Islet precursor cell (in vitro differentiated cells): ENCODE measurements at regions not wholly inside any gene's neighbourhood (a gene's known extent, or its start where the extent isn't known, plus 50 kb on each side); places are given as distances from the start of the nearest gene placed in this dataset.
"Not testable (repeated sequence)": the region's sequence is repeated elsewhere in the genome, so short reads cannot be mapped to it uniquely, and the experiment has no call there.

Experiments
- DNase-seq: peaks from one replicate; pipeline ENCODE4 v3.0.0-alpha.2; 2018

DNA sequence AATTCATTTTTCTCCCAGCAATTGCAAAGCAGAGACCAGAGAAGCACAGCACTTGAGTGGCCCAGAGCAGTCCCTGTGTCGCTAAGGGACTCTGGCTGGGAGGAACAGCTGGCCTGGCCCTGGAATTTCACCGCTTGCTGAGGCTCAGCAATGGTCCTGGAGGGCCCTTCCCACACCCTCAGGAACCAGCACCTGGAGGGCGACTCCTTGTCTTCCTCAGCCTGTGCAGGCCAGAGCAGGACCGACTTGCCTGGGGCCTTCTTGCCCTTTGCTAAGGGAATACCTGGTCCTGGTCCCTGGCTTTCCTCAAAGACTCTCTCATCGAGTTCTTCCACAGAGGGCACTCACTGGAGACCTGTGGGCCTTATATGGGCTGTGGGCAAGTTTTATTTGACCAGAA, 294.6 kb downstream of the RPLP1 start:
- no peak for DNase-seq

DNA sequence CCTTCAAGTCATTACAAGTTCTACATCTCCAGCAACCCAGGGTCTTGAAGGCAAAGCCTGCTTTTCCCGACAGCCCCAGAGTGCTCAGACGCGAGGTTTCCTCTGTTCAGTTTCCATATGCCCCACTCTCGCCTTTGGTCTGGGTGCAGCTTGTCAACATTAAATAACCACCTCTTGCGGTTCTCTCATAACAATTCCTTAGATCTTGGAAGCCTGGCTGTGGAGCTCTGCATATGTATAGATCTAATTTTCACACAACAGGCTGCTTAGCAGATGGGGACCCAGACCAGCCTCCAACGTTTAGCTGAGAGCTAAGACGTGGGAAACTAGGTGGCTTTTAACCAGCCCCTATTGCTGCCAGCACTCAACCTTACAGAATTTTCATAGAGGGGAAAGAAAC, 295.5 kb downstream of the RPLP1 start:
- no peak for DNase-seq

DNA sequence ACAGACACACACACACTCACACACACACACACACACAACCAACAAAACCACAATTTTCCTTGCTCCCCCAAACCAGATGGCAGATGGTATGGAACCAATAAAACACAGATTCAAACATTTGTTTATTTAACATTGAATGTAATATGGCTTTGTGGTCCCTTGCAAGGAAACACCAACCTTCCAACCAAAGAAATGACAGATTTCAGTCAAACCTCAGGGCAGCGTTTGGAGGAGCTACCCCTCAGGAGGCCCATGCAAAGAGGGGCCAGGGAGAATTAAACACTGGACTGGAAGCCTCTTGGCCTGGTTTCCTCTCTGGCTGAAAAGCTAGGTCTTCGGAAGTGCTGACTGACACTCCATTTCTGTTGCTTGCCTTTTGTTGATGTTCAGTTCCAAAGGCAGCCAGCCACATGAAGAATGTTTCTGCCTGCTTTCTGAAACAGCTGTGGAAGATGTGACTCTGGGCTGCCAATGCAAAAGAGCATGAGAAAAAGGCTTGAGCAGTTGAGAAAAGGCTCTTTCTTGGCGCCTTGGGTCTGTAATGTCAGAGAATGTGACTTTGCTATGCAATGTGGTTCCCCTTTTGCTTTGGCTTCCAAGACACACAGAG, 296.1 kb downstream of the RPLP1 start:
- no peak for DNase-seq

DNA sequence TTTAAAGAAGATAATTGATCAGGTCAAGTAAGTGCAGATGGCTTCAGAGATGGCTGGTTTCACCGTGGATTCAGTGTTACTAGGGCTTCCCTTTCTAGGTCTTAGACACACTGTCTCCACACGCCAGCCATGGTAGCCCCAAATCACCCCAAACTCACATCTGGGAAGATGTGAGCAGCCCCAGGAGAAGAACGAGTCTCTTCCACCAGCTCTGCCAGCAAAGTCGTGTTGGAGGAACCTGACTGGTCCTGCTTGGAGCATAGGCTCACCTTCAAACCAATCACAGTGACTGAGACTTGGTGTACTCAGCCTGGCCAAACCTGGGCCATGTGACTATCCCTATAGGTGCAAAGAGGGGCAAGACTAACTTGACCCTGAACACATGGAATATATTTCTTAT, 296.7 kb downstream of the RPLP1 start:
- no peak for DNase-seq

DNA sequence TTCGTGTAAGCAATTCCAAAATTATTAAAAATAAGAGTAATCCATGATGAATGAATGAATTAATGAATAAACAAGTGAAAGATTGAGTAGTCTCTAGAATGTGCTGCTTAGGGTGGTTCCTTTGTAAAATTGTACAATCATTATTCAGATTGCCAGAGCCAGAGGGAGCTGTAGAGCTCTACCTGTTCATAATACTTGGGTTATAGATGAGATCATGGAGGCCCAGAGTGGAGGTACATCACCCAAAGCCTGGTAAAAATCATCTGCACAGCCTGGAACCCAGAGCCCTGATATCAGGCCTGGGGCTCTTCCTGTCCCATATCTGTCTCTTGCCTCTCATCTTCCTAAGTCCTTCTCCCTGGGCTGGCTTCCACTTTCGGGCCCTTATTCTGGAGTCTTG, 297.2 kb downstream of the RPLP1 start:
- DNase-seq = no peak

DNA sequence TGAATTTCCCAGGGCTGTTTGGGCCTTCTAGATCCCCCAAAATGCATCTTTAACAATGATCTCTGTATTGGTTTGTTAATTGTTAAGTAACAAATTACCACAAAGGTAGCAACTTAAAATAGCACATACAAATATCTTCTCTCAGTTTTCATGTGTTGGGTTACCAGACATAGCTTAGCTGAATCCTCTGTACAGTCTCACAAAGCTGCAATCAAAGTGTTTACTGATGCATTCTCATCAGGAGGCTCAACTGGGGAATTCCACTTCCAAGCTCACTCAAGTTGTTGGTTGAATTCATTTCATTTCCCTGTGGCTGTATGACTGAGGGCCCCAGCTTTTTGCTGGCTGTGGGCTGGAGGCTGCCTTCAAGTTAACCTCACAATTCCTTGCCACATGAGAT, 297.6 kb downstream of the RPLP1 start:
- DNase-seq = no peak

DNA sequence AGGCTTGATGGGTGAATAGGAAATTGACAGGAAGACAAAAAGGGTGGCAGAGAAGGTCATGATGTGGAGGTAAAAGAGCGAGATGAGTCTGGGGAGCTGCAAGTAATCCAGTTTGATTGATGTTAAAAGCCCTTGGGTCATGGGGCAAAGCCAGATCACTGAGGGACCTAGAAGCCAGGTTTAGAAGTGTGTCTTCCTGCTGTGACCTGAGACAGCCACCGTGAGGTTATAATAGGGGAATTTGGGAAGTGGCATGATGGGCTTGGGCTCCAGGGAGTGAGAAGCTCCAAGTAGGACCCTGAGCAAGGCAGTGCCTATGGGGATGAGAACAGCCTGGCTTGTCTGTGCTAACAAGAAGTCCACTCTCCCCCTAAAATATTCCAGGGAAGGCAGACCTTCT, 298.5 kb downstream of the RPLP1 start:
- no peak for DNase-seq

DNA sequence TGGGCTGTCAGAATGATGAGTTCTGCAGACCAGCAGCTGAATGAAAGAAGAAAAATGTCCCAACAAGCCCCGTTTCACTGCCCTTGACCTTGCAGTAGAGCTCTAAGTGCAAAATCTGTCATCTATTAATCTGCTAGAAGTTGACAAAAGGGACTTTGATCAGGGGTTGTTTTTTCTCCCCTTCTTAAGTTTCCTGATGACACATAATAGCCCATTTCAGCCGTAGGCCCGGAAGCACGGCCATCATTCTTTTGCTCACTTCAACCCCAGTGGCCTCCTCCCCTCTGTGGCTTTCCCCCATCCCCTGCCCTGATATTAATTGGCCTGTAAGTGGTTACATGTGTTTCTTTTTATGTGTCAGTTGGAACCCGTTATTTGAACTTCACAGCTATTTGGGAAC, 298.9 kb downstream of the RPLP1 start:
- no peak for DNase-seq

DNA sequence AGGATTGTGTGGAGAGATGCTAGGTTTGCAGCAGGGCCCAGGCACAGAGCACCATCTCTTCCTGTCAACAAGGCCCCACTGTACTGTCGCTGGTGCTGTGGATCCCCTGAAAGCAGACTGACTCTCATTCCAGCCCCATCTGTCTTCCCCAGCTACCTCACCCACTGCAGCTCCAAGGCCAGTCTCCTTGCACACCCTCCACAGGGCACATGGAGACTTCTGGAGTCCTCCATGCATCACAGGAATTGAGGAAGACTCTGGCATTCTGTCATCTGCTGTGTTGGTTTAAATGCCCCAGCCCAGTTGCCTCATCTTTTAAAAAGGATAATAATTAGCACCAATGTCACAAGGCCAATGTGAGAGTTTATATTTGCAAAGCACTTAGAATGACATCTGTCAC, 301.2 kb downstream of the RPLP1 start:
- no peak for DNase-seq

DNA sequence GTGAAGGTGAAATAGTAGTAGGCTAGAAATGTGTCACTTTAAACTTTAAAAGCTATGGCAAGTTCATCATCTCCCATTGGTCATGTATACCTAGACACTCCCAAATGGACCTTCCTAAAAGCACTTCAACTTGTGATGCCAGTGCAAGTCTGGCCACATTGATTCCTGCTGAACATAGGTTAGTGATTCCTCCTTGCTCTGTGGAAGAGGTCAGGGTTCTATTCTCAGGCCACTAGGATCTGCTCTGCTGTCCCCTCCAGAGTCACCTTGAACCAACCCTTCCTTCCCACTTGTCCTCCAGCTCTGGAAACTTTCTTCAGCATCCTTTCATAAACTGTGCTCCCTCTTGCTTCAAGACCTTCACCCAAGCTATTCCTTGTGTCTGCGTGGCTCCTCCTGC, 301.7 kb downstream of the RPLP1 start:
- DNase-seq = no peak

DNA sequence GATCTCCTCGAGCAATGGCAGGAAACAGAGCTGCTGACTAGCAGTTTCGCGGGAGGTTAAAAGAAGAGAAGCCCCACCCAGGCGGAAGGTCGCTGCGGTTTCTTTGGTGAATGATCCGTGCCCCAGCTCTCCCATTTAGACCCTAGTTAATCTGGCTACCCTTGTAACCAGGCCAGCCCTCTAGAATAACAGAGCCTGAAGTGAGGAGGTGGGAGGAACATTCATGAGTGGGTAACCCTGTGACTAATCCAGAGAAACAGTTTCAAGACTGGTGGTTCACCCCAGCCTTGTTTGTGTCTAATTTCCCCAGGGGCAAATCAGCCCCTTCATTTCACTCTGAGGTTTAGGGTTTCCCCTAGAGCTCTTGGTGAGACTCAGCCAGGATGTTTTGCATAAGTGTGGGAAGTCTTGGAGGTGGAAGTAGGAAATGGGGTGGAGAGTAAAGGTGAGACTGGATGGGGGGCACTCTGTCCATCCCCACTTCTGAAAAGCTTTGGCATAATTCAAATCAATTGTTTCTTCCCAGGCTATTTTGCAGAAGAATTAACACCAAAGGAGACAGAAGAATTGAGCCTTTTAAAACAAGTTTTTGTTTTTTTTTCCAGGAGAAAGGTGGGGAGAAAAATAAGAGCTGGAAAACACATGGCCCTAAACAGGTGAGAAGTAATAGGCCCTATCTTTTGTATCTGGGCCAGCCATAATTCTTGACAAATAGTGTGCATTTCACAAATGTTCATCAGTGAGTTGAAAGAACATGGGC, 303.1 kb downstream of the RPLP1 start:
- peak; percentile 67 for DNase-seq

DNA sequence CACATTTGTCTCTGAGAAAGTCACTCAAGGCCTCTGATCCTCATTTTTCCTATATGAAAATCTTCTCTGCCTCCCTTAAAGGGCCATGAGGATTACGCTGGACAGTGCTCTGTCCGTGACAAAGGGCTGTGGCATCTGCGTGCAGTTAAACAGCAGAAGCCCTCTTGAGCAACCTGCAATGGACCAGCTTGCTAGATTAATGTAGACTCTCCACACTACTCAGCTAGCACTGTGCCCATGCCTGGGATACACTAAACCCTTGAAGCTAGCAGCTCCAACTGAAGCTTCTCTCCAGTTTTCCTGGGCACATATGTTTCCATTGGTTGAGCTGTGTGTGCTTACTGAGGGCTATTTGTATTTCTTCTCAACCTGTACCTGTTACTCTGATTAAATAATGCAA, 303.8 kb downstream of the RPLP1 start:
- DNase-seq = no peak

DNA sequence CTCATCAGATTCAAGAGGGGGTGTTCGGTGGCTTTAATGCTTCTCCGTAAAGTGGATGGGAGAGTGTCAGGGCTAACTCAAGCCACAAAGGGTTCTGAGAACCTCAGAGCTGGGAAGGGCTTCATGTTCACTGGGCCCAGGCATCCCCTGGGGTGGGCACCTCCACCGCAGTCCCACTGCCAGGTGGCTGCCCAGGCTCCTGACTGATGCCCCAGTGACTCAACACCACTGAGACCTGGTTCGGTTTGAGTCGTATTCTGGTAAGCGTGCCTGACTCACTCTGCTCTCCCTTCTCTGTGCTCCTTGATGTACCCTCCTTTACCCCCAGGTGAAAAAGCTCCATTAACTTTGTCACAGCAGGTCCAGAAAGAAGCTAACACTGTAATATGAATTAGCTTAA, 304.6 kb downstream of the RPLP1 start:
- no peak for DNase-seq

DNA sequence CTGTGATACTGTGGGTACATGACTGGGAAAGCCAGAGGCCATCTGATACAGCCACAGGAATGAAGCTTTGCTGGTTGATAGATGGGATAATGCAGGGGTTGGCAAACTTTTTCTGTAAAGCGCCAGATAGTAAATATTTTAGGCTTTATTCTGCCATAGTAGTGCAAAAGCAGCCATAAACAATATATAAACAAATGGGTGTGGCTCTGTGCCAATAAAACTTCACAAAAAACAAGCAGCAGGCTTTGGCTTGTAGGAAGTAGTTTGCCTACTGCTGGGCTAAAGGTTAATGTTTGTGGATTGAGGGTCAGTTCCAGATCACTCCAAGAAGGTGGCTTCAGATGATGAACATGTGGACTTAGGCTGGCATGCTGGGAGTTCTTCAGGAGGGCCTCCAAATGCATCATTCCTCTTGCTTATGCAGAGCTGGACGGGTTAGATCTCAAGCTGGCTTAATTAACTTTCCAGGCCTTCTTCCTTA, 305.7 kb downstream of the RPLP1 start:
- no peak for DNase-seq

DNA sequence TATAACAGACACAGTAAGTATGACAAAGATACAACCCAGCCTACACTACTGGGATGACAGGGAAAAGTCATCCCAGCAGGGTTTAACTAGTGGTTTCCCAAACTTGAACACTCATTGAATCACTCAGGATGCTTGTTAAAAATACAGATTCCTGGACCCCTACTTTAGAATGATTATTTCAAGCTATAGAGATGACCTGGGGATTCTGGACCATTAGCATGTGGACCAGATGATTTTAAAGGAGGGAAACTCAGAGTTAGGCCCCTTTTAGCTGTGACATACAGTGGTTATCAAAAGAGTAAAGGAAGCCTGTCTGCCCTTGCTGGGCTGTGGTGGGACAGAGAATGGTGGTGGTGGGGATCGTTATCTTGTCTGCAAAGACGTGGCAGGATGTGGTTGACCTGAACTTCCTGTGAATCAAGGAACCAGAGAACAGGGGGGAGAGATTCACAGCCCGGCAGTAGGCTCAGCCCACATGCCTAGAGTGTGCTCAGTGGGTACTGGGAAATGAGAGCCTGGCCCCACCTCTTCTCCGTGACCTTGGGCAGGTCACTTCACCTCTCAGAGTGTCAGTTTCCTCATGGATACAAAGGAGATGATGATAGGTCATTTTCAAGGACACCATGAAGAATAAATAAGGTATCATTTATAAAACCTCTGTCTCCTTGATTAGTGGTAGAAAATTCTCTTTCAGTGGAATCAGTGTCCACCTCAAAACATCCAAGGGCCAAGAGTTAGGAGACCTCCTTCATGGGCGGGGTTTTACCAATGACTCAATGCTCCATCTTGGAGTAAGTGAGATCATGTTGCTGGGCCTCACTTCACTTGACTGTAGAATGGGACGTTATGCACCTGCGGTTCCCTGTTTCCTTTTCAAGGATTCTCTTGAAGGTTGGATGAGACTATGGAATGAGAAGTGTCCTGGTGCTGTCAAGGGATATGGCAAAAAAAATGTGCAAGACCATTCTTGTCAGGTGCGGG, 306.5 kb downstream of the RPLP1 start:
- DNase-seq = peak; percentile 85

DNA sequence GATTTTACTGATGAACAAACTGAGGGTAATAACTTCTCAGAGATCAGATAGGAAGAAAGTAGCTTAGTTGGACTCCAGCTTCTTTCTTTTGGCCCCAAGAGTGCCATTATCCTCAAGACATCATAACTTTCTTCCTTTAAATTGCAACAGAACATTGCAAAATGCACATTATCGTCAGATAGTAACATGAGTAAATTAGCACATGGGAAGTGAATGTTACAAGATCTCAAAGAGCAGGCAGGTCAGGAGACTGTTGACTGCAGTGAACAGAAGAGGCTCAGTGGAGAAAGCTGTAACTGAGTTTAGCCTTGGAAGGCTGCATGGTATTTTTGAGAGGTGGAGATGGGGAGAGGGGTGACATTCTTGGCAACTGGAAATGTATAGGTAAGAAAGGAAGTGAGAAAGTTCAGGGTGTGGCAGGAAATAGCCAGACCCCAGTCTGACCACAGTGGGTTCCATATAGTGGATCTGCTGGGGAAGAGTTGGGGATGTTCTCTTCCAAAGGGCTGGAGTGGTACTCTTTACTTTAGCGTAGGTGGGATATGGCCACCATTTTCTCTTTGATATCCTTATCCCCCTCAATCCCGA, 307.7 kb downstream of the RPLP1 start:
- no peak for DNase-seq

DNA sequence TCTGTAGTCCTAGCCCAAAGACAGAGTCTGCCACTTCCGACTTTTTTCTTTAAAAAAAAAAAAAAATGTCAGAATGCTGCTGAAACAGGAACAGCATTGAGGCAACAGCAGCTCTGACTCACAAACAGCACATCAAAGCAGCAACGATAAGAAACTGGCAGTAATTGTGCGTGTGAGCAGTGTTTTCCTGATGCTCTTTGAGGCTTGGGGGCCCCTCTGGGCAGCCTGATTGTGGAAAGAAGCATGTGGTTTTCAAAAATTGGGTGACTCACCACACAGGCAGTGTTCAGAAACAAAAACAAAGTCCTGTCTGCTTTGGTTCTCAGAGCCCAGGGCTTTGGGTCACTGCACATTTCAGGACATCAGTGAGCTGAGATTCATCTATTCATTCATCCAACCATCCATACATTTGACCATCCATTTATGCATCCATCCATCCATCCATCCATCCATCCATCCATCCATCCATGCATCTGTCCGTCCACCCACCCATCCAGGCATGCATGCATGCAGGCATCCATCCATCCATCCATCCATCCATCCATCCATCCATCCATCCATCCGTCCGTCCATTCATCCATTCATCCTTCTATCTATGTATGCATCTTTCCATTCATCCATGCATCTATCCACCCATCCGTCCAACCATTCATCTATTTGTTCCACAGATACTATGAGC, 308.4 kb downstream of the RPLP1 start:
- peak; percentile 97 for DNase-seq

DNA sequence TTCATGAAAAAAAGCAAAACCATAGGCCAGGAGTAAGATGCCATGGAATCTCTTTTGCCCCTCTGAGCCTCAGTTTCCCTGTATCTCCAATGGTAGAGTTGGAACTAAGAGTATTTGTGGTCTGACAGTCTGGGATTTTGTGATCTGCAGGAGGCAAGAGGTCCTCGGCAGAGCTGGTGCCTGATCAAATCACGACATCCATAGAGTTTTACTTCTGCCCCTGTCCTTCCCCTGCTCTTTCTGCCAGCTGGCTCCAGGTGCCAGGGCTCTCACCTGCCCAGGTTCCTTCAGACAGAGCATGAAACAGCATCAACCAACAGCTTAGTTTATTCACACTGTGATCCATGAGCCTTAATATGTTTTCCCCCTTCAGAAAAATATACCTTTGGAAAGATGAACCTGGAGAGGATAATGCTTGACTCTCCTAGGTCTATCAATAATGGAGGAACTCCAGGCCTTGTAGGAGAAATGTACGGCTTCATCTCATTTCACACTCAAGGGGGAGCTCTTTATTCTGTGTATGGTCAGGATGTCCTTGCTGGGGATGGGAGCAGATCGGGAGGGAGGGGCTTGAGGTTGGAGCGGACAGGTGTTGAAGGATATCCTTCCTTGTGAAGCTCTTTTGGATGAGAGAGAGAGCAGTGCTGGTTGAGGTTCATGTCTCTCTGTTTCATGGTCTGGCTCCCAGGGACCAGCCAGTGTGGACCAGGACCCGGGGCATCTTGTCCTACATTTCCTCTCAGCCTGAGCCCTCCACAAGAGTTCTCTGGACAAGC, 309.9 kb downstream of the RPLP1 start:
- DNase-seq = no peak

DNA sequence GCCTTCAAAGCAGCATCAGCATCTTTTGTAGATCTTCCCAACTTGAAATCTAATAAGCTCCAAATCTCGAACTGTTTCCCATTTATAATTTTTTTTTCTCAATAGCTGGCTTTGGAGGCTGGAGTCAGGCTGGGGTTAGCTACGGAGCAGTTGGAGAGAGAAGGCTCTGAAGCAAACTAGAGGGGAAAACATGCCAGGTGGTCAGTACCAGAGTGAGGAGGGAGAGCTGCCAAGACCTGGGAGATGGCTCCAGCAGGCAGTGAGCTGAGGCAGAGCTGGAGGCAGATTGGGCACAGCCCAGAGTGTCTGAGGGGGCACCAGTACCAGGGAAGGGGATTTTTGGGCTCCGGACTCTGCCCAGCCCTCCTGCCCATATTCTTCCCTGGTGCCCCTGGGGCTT, 311.2 kb downstream of the RPLP1 start:
- no peak for DNase-seq

DNA sequence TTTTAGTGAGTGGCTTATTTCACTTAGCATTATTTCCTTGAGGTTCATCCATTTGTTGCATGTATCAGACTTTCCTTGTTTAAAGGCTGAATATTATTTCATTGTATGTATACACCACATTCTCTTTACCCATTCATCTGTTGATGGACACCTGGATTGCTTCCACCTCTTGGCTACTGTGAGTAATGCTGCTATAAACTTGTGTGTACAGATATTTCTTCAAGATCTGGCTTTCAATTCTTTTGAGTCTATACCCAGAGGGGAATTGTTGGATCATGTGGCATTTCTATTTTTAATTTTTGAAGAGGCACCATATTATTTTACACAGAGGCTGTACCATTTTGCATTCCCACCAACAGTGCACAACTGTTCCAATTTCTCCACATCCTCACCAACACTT, 313.5 kb downstream of the RPLP1 start:
- DNase-seq = no peak

DNA sequence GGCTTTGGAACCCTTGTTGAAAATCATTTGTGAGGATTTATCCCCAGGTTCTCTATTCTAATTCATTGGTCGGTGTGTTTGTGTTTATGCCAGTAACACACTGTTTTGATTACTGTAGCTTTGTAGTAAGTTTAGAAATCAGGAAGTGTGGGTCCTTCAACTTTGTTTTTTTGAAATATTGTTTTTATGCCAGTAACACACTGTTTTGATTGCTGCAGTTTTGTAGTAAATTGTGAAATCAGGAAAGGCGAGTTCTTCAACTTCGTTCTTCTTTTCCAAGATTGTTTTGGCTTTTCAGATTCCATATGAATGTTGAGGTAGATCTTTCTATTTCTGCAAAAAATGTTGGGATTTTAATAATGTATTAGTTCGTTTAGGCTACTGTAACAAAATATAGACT, 314.6 kb downstream of the RPLP1 start:
- DNase-seq = no peak

DNA sequence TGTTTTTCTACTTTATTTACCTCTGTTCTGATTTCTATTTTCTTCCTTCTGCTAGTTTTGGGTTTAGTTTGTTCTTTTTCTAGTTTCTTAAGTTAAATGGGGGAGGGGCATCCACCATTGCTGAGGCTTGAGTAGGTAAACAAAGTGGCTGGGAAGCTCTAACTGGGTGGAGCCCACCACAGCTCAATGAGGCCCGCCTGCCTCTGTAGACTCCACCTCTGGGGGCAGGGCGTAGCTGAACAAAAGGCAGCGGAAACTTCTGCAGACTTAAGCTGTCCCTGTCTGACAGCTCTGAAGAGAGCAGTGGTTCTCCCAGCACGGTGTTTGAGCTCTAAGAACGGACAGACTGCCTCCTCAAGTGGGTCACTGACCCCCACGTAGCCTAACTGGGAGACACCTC, 316.7 kb downstream of the RPLP1 start:
- DNase-seq = not testable (repeated sequence)
